ENCODE measurements at regions not wholly inside any gene's neighbourhood (a gene's known extent, or its start where the extent isn't known, plus 50 kb on each side); places are given as distances from the start of the nearest gene placed in this dataset.

- ChIA-PET CTCF (no interaction called here), POLR2A (no interaction called here)
- no peak overlapping the region for H3K4me3 ChIP-seq (ENCODE audit: low read depth, low read length)
- no peaks in the 10 kb centered on the region for H3K36me3 ChIP-seq (ENCODE audit: control insufficient read depth, insufficient read depth, low read length)
- H3K27me3 ChIP-seq (ENCODE audit: control insufficient read depth, insufficient read depth, low read length), result 0 out of 2 replicates have a peak, but pooled peaks cover 2% of the 10 kb centered on the region
- TF ChIP-seq CTCF (IDR thresholded peaks at IDR 0.05; ENCODE audit: insufficient read depth, low read depth, low read length), result no peak
- no peak for DNase-seq (ENCODE audit: low read depth)
Measured at GRCh38 chr10:59016043-59016442, 160.4 kb upstream of the PHYHIPL start.

GRCh38 chr10:59018977-59019376 lies 157.5 kb upstream of the PHYHIPL start:
- Histone ChIP-seq H3K36me3 (ENCODE audit: control insufficient read depth, insufficient read depth, low read length) (no peaks in the 10 kb centered on the region), H3K27me3 (ENCODE audit: control insufficient read depth, insufficient read depth, low read length) (0 out of 2 replicates have a peak, but pooled peaks cover 2% of the 10 kb centered on the region), H3K4me3 (ENCODE audit: low read depth, low read length) (no peak overlapping the region)
- no peak for TF ChIP-seq CTCF (IDR thresholded peaks at IDR 0.05; ENCODE audit: insufficient read depth, low read depth, low read length)
- CTCF ChIA-PET, result no interaction called here
- no peak for DNase-seq (ENCODE audit: low read depth)
- POLR2A ChIA-PET, result no interaction called here

- no peak overlapping the region for H3K4me3 ChIP-seq (ENCODE audit: low read depth, low read length)
- CTCF ChIA-PET, result interaction anchor here (0.8 kb wide), 1 partner anchor 85 kb away, joined by 3 read pairs; no protein-coding TSS in a partner anchor
Measured at GRCh38 chr10:59019603-59020002, 156.8 kb upstream of the PHYHIPL start.

GRCh38 chr10:59020502-59020901 lies 155.9 kb upstream of the PHYHIPL start:
- no peak overlapping the region for H3K4me3 ChIP-seq (ENCODE audit: low read depth, low read length)
- H3K36me3 ChIP-seq (ENCODE audit: control insufficient read depth, insufficient read depth, low read length), result no peaks in the 10 kb centered on the region
- 0 out of 2 replicates have a peak, but pooled peaks cover 2% of the 10 kb centered on the region for H3K27me3 ChIP-seq (ENCODE audit: control insufficient read depth, insufficient read depth, low read length)
- ChIA-PET CTCF (interaction anchor here (0.8 kb wide), 1 partner anchor 84 kb away, joined by 3 read pairs; no protein-coding TSS in a partner anchor), POLR2A (no interaction called here)
- no peak for DNase-seq (ENCODE audit: low read depth)
- no peak for TF ChIP-seq CTCF (IDR thresholded peaks at IDR 0.05; ENCODE audit: insufficient read depth, low read depth, low read length)

More at GRCh38 chr10:59019603-59020002, 156.8 kb upstream of the PHYHIPL start:
- POLR2A ChIA-PET, result no interaction called here
- TF ChIP-seq CTCF (IDR thresholded peaks at IDR 0.05; ENCODE audit: insufficient read depth, low read depth, low read length), result no peak
- Histone ChIP-seq H3K27me3 (ENCODE audit: control insufficient read depth, insufficient read depth, low read length) (0 out of 2 replicates have a peak, but pooled peaks cover 2% of the 10 kb centered on the region), H3K36me3 (ENCODE audit: control insufficient read depth, insufficient read depth, low read length) (no peaks in the 10 kb centered on the region)
- no peak for DNase-seq (ENCODE audit: low read depth)

GRCh38 chr10:59025981-59026765 lies 150.3 kb upstream of the PHYHIPL start:
- TF ChIP-seq CTCF (IDR thresholded peaks at IDR 0.05; ENCODE audit: insufficient read depth, low read depth, low read length), result no peak
- Histone ChIP-seq H3K36me3 (ENCODE audit: control insufficient read depth, insufficient read depth, low read length) (no peaks in the 10 kb centered on the region), H3K4me3 (ENCODE audit: low read depth, low read length) (no peak overlapping the region), H3K27me3 (ENCODE audit: control insufficient read depth, insufficient read depth, low read length) (no peaks in the 10 kb centered on the region)
- ChIA-PET CTCF (no interaction called here), POLR2A (no interaction called here)
- DNase-seq (ENCODE audit: low read depth), result no peak

All from BJ (cell line).